Neural cell (in vitro differentiated cells): ENCODE measurements at regions not wholly inside any gene's neighbourhood (a gene's known extent, or its start where the extent isn't known, plus 50 kb on each side); places are given as distances from the start of the nearest gene placed in this dataset.

Experiments
- H2AFZ ChIP-seq: fragments of 200-600, 300-800 bp; sonication (generic), shearing (Covaris generic); 2 replicates; pipeline ENCODE4 v1.6.0; 2014; ENCODE audit warnings: low read depth, mild to moderate bottlenecking, antibody characterized with exemption, low read length, moderate library complexity
- H3F3A ChIP-seq: fragments of 200-600 bp; shearing (Covaris generic); 2 replicates; pipeline ENCODE4 v1.6.1; 2016; ENCODE audit warnings: mild to moderate bottlenecking, moderate library complexity, mixed read lengths, antibody characterized with exemption, low read length; ENCODE audit not compliant: insufficient read depth, poor library complexity, severe bottlenecking
- H3K27ac ChIP-seq: fragments of 200-600, 300-800 bp; sonication (generic), shearing (Covaris generic); 2 replicates; pipeline ENCODE4 v1.5.1; 2014; ENCODE audit warnings: mild to moderate bottlenecking, low read length, moderate library complexity
- H3K27me3 ChIP-seq: fragments of 300-800, 200-600 bp; sonication (generic), shearing (Covaris generic); 2 replicates; pipeline ENCODE4 v1.6.0; 2014; ENCODE audit warnings: mild to moderate bottlenecking, low read depth, low read length, moderate library complexity; ENCODE audit not compliant: insufficient read depth
- H3K36me3 ChIP-seq: fragments of 300-800, 200-600 bp; sonication (generic), shearing (Covaris generic); 2 replicates; pipeline ENCODE4 v1.5.1; 2014; ENCODE audit warnings: mild to moderate bottlenecking, antibody characterized with exemption, low read length, moderate library complexity; ENCODE audit not compliant: insufficient read depth
- H3K4me2 ChIP-seq: fragments of 300-800, 200-600 bp; sonication (generic), shearing (Covaris generic); 2 replicates; pipeline ENCODE4 v1.6.0; 2014; ENCODE audit warnings: mild to moderate bottlenecking, low read length
- H3K4me3 ChIP-seq: fragments of 300-800, 200-600 bp; sonication (generic), shearing (Covaris generic); 2 replicates; pipeline ENCODE4 v1.5.1; 2014; ENCODE audit warnings: mild to moderate bottlenecking, low read length, moderate library complexity
- H3K79me2 ChIP-seq: fragments of 200-600 bp; shearing (Covaris generic); replicated peaks from 2 replicates; pipeline ENCODE4 v1.6.0; 2014; ENCODE audit warnings: mild to moderate bottlenecking, low read length, moderate library complexity; ENCODE audit not compliant: insufficient read depth
- H3K9ac ChIP-seq: fragments of 300-800, 200-600 bp; sonication (generic), shearing (Covaris generic); 2 replicates; pipeline ENCODE4 v1.6.1; 2016; ENCODE audit warnings: mild to moderate bottlenecking, low read length, mixed read lengths
- H3K9me2 ChIP-seq: fragments of 200-600 bp; shearing (Covaris generic); 2 replicates; pipeline ENCODE4 v1.6.1; 2016; ENCODE audit warnings: mild to moderate bottlenecking, low read length, mixed read lengths; ENCODE audit not compliant: insufficient read depth
- H3K9me3 ChIP-seq: fragments of 200-600, 300-800 bp; sonication (generic), shearing (Covaris generic); 2 replicates; pipeline ENCODE4 v1.6.1; 2016; ENCODE audit warnings: mild to moderate bottlenecking, mixed run types, low read length, moderate library complexity, mixed read lengths
- H4K20me1 ChIP-seq: fragments of 200-600 bp; shearing (Covaris generic); 2 replicates; pipeline ENCODE4 v1.6.1; 2016; ENCODE audit warnings: mild to moderate bottlenecking, mixed run types; ENCODE audit not compliant: insufficient read depth
- CTCF ChIP-seq: fragments of 450-650 bp; IDR thresholded peaks from 2 replicates; pipeline ENCODE4 v1.5.1; 2014; ENCODE audit warnings: antibody characterized with exemption, mild to moderate bottlenecking, moderate library complexity; ENCODE audit not compliant: poor library complexity, severe bottlenecking
- EP300 ChIP-seq: fragments of 450-650 bp; conservative IDR thresholded peaks from 2 replicates; pipeline ENCODE4 v1.6.1; 2014; ENCODE audit warnings: antibody characterized with exemption, mild to moderate bottlenecking, moderate library complexity; ENCODE audit not compliant: poor library complexity, severe bottlenecking
- EZH2 ChIP-seq: fragments of 200-600, 300-800 bp; shearing (Covaris generic), sonication (generic); IDR thresholded peaks from 2 replicates; pipeline ENCODE4 v1.6.1; 2014; ENCODE audit warnings: antibody characterized with exemption, low read length, borderline replicate concordance, mild to moderate bottlenecking; ENCODE audit not compliant: insufficient read depth, poor library complexity, severe bottlenecking
- MXI1 ChIP-seq: fragments of 450-650 bp; conservative IDR thresholded peaks from 2 replicates; pipeline ENCODE4 v1.6.1; 2014; ENCODE audit warnings: antibody characterized with exemption, mild to moderate bottlenecking; ENCODE audit not compliant: poor library complexity, severe bottlenecking
- POLR2AphosphoS5 ChIP-seq: IDR thresholded peaks from 2 replicates; pipeline ENCODE4 v1.6.1; 2012
- RAD21 ChIP-seq: fragments of 450-650 bp; conservative IDR thresholded peaks from 2 replicates; pipeline ENCODE4 v1.6.1; 2014; ENCODE audit warnings: antibody characterized with exemption, mild to moderate bottlenecking, moderate library complexity
- REST ChIP-seq: IDR thresholded peaks from 2 replicates; pipeline ENCODE4 v1.6.1; 2012; ENCODE audit warnings: borderline replicate concordance
- SMC3 ChIP-seq: fragments of 450-650 bp; conservative IDR thresholded peaks from 2 replicates; pipeline ENCODE4 v1.6.1; 2014; ENCODE audit warnings: antibody characterized with exemption, mild to moderate bottlenecking, moderate library complexity; ENCODE audit not compliant: poor library complexity
- TAF1 ChIP-seq: IDR thresholded peaks from 2 replicates; pipeline ENCODE4 v1.6.1; 2012; ENCODE audit warnings: low read depth

- H3K27ac ChIP-seq: no peak overlapping the region
- no peaks in the 10 kb centered on the region for H3K27me3 ChIP-seq
- no peaks in the 10 kb centered on the region for H3K9me3 ChIP-seq
- H3F3A ChIP-seq: no peaks in the 10 kb centered on the region
- no peak overlapping the region for H3K9ac ChIP-seq
- no peak overlapping the region for H3K4me3 ChIP-seq
- H3K9me2 ChIP-seq: no peaks in the 10 kb centered on the region
- no peaks in the 10 kb centered on the region for H3K36me3 ChIP-seq
- no peak for TF ChIP-seq POLR2AphosphoS5
- no peak for TF ChIP-seq MXI1
- TF ChIP-seq EZH2: no peak
- TF ChIP-seq TAF1: no peak
- no peak for TF ChIP-seq RAD21
- no peak for TF ChIP-seq EP300
- no peak for TF ChIP-seq REST
- no peak for TF ChIP-seq SMC3
- no peak for TF ChIP-seq CTCF
- no peak overlapping the region for H2AFZ ChIP-seq
- no peaks in the 10 kb centered on the region for H3K79me2 ChIP-seq
- H3K4me2 ChIP-seq: no peak overlapping the region
- H4K20me1 ChIP-seq: no peaks in the 10 kb centered on the region
Observed at GRCh38 chr2:237208373-237209260, 122.9 kb downstream of the COPS8 start.

- Histone ChIP-seq H3K4me3 (no peak overlapping the region), H3F3A (no peaks in the 10 kb centered on the region), H3K4me2 (no peak overlapping the region), H3K27me3 (no peaks in the 10 kb centered on the region), H3K9me3 (no peaks in the 10 kb centered on the region), H3K9ac (no peak overlapping the region), H2AFZ (no peak overlapping the region), H3K27ac (no peak overlapping the region), H3K79me2 (no peaks in the 10 kb centered on the region), H3K36me3 (no peaks in the 10 kb centered on the region), H3K9me2 (no peaks in the 10 kb centered on the region), H4K20me1 (no peaks in the 10 kb centered on the region)
- TF ChIP-seq MXI1: no peak
- TF ChIP-seq EZH2: no peak
- TF ChIP-seq TAF1: no peak
- no peak for TF ChIP-seq RAD21
Observed at GRCh38 chr2:237209885-237210284, 124.2 kb downstream of the COPS8 start.
